GM12878 (cell line): ENCODE measurements at regions not wholly inside any gene's neighbourhood (a gene's known extent, or its start where the extent isn't known, plus 50 kb on each side); places are given as distances from the start of the nearest gene placed in this dataset.

Source experiments
- ATF7 ChIP-seq: fragments of 450-650 bp; IDR thresholded peaks from 2 replicates; pipeline ENCODE4 v1.6.1; 2016; ENCODE audit warnings: low read depth, mild to moderate bottlenecking
- IKZF1 ChIP-seq: fragments of 450-650 bp; conservative IDR thresholded peaks from 2 replicates; pipeline ENCODE4 v1.6.1; 2017; ENCODE audit warnings: antibody characterized with exemption, mild to moderate bottlenecking
- IRF3 ChIP-seq: fragments of 450-650 bp; IDR thresholded peaks from 2 replicates; pipeline ENCODE4 v1.6.1; 2014; ENCODE audit warnings: mild to moderate bottlenecking
- SPI1 ChIP-seq: IDR thresholded peaks from 2 replicates; pipeline ENCODE4 v1.6.1; 2011; ENCODE audit warnings: low read depth, mild to moderate bottlenecking, low read length, moderate library complexity, borderline replicate concordance; ENCODE audit not compliant: insufficient read depth
- SREBF2 ChIP-seq: IDR thresholded peaks from 2 replicates; pipeline ENCODE4 v1.6.1; 2012; ENCODE audit warnings: mild to moderate bottlenecking, low read length
- SUZ12 ChIP-seq: fragments of 200-600 bp; sonication (generic); IDR thresholded peaks from one replicate; pipeline ENCODE4 v1.6.1; 2018; ENCODE audit warnings: antibody characterized with exemption, mild to moderate bottlenecking; ENCODE audit not compliant: unreplicated experiment
- TF ChIP-seq, protein P1 (sequence below): fragments of 450-650 bp; IDR thresholded peaks from 2 replicates; pipeline ENCODE4 v1.6.1; 2017; ENCODE audit warnings: mild to moderate bottlenecking, low read depth, inconsistent platforms; ENCODE audit not compliant: poor library complexity, severe bottlenecking
- TF ChIP-seq, protein P2 (sequence below): fragments of 450-650 bp; IDR thresholded peaks from 2 replicates; pipeline ENCODE4 v1.6.1; 2017; ENCODE audit warnings: borderline replicate concordance
- TF ChIP-seq, protein P3 (sequence below): fragments of 150-350 bp; IDR thresholded peaks from 2 replicates; pipeline ENCODE4 v1.6.1; 2016; ENCODE audit warnings: low read depth, low read length

DNA sequence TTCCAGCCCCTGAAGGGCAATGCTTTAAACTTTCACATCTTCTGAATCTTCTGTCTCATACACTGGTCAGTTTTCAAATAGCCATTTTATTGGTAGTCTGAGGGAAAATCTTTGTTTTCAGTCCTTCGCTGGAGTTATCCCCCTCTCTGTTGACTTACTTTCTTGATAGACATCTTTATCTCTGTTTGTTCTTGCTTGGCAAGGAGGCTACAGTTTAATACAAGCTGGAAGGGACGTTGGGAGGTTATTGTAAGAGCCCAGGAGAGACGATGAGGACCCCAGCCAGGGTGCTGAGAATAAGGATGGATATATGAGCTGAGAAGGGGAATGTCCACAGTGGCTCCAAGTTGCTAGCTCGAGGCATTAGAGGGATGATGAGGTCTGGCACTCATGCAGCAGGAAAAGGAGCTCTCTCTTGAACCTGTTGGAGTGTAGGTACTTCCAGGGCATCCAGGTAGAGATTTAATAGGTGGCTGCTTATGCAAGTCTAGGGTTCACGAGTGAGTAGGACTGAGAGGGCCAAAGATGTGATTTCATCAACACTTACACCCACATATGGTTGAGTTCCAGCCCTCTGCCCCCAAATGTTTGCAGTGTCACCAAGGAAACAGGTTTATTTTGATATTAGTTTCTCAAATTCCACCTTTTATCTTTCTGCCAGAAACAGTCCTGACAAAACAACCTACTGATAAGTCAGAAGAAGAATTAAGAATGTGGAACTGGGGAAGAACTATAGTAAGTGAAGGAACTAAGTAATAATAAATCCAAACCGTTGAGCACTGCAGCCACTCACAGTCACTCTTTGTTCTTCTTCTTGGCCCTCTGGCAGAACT, 237.3 kb upstream of the PROX1 start (continued):
- TF ChIP-seq, protein P1, sequence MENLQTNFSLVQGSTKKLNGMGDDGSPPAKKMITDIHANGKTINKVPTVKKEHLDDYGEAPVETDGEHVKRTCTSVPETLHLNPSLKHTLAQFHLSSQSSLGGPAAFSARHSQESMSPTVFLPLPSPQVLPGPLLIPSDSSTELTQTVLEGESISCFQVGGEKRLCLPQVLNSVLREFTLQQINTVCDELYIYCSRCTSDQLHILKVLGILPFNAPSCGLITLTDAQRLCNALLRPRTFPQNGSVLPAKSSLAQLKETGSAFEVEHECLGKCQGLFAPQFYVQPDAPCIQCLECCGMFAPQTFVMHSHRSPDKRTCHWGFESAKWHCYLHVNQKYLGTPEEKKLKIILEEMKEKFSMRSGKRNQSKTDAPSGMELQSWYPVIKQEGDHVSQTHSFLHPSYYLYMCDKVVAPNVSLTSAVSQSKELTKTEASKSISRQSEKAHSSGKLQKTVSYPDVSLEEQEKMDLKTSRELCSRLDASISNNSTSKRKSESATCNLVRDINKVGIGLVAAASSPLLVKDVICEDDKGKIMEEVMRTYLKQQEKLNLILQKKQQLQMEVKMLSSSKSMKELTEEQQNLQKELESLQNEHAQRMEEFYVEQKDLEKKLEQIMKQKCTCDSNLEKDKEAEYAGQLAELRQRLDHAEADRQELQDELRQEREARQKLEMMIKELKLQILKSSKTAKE = no peak
- TF ChIP-seq, protein P2, sequence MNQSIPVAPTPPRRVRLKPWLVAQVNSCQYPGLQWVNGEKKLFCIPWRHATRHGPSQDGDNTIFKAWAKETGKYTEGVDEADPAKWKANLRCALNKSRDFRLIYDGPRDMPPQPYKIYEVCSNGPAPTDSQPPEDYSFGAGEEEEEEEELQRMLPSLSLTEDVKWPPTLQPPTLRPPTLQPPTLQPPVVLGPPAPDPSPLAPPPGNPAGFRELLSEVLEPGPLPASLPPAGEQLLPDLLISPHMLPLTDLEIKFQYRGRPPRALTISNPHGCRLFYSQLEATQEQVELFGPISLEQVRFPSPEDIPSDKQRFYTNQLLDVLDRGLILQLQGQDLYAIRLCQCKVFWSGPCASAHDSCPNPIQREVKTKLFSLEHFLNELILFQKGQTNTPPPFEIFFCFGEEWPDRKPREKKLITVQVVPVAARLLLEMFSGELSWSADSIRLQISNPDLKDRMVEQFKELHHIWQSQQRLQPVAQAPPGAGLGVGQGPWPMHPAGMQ = no peak
- TF ChIP-seq ATF7 (no peak), IRF3 (no peak), IKZF1 (no peak), SUZ12 (no peak), SPI1 (no peak), SREBF2 (no peak)
- TF ChIP-seq, protein P3, sequence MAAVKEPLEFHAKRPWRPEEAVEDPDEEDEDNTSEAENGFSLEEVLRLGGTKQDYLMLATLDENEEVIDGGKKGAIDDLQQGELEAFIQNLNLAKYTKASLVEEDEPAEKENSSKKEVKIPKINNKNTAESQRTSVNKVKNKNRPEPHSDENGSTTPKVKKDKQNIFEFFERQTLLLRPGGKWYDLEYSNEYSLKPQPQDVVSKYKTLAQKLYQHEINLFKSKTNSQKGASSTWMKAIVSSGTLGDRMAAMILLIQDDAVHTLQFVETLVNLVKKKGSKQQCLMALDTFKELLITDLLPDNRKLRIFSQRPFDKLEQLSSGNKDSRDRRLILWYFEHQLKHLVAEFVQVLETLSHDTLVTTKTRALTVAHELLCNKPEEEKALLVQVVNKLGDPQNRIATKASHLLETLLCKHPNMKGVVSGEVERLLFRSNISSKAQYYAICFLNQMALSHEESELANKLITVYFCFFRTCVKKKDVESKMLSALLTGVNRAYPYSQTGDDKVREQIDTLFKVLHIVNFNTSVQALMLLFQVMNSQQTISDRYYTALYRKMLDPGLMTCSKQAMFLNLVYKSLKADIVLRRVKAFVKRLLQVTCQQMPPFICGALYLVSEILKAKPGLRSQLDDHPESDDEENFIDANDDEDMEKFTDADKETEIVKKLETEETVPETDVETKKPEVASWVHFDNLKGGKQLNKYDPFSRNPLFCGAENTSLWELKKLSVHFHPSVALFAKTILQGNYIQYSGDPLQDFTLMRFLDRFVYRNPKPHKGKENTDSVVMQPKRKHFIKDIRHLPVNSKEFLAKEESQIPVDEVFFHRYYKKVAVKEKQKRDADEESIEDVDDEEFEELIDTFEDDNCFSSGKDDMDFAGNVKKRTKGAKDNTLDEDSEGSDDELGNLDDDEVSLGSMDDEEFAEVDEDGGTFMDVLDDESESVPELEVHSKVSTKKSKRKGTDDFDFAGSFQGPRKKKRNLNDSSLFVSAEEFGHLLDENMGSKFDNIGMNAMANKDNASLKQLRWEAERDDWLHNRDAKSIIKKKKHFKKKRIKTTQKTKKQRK = no peak
